Astrocyte (in vitro differentiated cells and primary cell): ENCODE measurements at regions not wholly inside any gene's neighbourhood (a gene's known extent, or its start where the extent isn't known, plus 50 kb on each side); places are given as distances from the start of the nearest gene placed in this dataset.
"Not testable (repeated sequence)": the region's sequence is repeated elsewhere in the genome, so short reads cannot be mapped to it uniquely, and the experiment has no call there.

Source experiments
- DNase-seq: peaks from one replicate; pipeline ENCODE4 v3.0.0-alpha.2; 2010; ENCODE audit warnings: low read depth
- FAIRE-seq: peaks from 2 replicates; lab custom pipeline; 2011; peaks lifted over from hg19 to GRCh38; lab: Jason Lieb, UNC
- H2AFZ ChIP-seq: 2 replicates; pipeline ENCODE4 v1.6.0; 2012; ENCODE audit warnings: low read depth, low read length, inconsistent platforms
- H3K27ac ChIP-seq: 2 replicates; pipeline ENCODE4 v1.5.1; 2011; ENCODE audit warnings: low read depth, low read length, inconsistent platforms
- H3K27me3 ChIP-seq: 2 replicates; pipeline ENCODE4 v1.6.0; 2011; ENCODE audit warnings: low read length, inconsistent platforms; ENCODE audit not compliant: insufficient read depth
- H3K36me3 ChIP-seq: 2 replicates; pipeline ENCODE4 v1.5.1; 2011; ENCODE audit warnings: low read length, inconsistent platforms; ENCODE audit not compliant: insufficient read depth
- H3K4me1 ChIP-seq: 2 replicates; pipeline ENCODE4 v1.5.1; 2011; ENCODE audit warnings: low read length, inconsistent platforms; ENCODE audit not compliant: insufficient read depth
- H3K4me2 ChIP-seq: 2 replicates; pipeline ENCODE4 v1.6.0; 2012; ENCODE audit warnings: low read length, inconsistent platforms
- H3K4me3 ChIP-seq: 2 replicates; pipeline ENCODE4 v1.5.1; 2011; ENCODE audit warnings: low read depth, mild to moderate bottlenecking, low read length, inconsistent platforms; ENCODE audit not compliant: insufficient read depth
- H3K79me2 ChIP-seq: 2 replicates; pipeline ENCODE4 v1.6.0; 2012; ENCODE audit warnings: mild to moderate bottlenecking, low read length, inconsistent platforms; ENCODE audit not compliant: insufficient read depth
- H3K9ac ChIP-seq: 2 replicates; pipeline ENCODE4 v1.6.0; 2012; ENCODE audit warnings: mild to moderate bottlenecking, low read length, inconsistent platforms
- H3K9me3 ChIP-seq: 2 replicates; pipeline ENCODE4 v1.5.1; 2012; ENCODE audit warnings: low read depth, mild to moderate bottlenecking, low read length, inconsistent platforms; ENCODE audit not compliant: insufficient read depth
- H4K20me1 ChIP-seq: 2 replicates; pipeline ENCODE4 v1.6.0; 2012; ENCODE audit warnings: low read length, inconsistent platforms; ENCODE audit not compliant: insufficient read depth
- H3K27ac Mint-ChIP-seq: one replicate; pipeline ENCODE4 v1.8.0; 2021; ENCODE audit warnings: mild to moderate bottlenecking, mixed read lengths; ENCODE audit not compliant: unreplicated experiment
- H3K27me3 Mint-ChIP-seq: one replicate; pipeline ENCODE4 v1.8.0; 2021; ENCODE audit warnings: low read depth, mixed read lengths; ENCODE audit not compliant: unreplicated experiment
- H3K36me3 Mint-ChIP-seq: one replicate; pipeline ENCODE4 v1.8.0; 2021; ENCODE audit warnings: low read depth, mixed read lengths; ENCODE audit not compliant: unreplicated experiment
- H3K4me1 Mint-ChIP-seq: one replicate; pipeline ENCODE4 v1.8.0; 2021; ENCODE audit warnings: low read depth, mixed read lengths; ENCODE audit not compliant: unreplicated experiment
- H3K4me3 Mint-ChIP-seq: one replicate; pipeline ENCODE4 v1.8.0; 2021; ENCODE audit warnings: mild to moderate bottlenecking, moderate library complexity, mixed read lengths; ENCODE audit not compliant: unreplicated experiment
- H3K9me3 Mint-ChIP-seq: one replicate; pipeline ENCODE4 v1.8.0; 2021; ENCODE audit warnings: mild to moderate bottlenecking, mixed read lengths; ENCODE audit not compliant: unreplicated experiment
- CTCF ChIP-seq: IDR thresholded peaks from 2 replicates; pipeline ENCODE4 v1.5.1; 2011; ENCODE audit warnings: low read depth, mild to moderate bottlenecking, inconsistent platforms, low read length, moderate library complexity; ENCODE audit not compliant: insufficient read depth
- EZH2 ChIP-seq: IDR thresholded peaks from 2 replicates; pipeline ENCODE4 v1.6.1; 2012; ENCODE audit warnings: mild to moderate bottlenecking, low read length, inconsistent platforms; ENCODE audit not compliant: insufficient read depth

- Histone ChIP-seq H3K4me3 (no peak overlapping the region), H3K27me3 (no peaks in the 10 kb centered on the region), H3K4me2 (no peak overlapping the region), H3K9ac (no peak overlapping the region), H3K27ac (no peak overlapping the region), H3K9me3 (no peaks in the 10 kb centered on the region), H3K4me1 (no peaks in the 10 kb centered on the region), H3K36me3 (no peaks in the 10 kb centered on the region), H2AFZ (no peak overlapping the region), H4K20me1 (no peaks in the 10 kb centered on the region), H3K79me2 (no peaks in the 10 kb centered on the region)
- Mint-ChIP-seq H3K36me3 (peaks cover 3% of the 10 kb centered on the region), H3K27me3 (no peaks in the 10 kb centered on the region), H3K9me3 (peaks cover 8% of the 10 kb centered on the region), H3K27ac (no peak overlapping the region), H3K4me1 (no peaks in the 10 kb centered on the region), H3K4me3 (no peak overlapping the region)
- DNase-seq: no peak
- TF ChIP-seq EZH2: no peak
- no peak for TF ChIP-seq CTCF
- FAIRE-seq: no peak
Observed at GRCh38 chr3:177862962-177863491, 665.7 kb upstream of the TBL1XR1 start.

GRCh38 chr3:177871267-177871666, 665.0 kb upstream of the KCNMB2 start:
- H3K79me2 ChIP-seq, H3K4me1 Mint-ChIP-seq, FAIRE-seq, H3K27ac Mint-ChIP-seq, DNase-seq, H3K27ac ChIP-seq, H4K20me1 ChIP-seq, H2AFZ ChIP-seq, H3K9me3 ChIP-seq, H3K36me3 Mint-ChIP-seq, H3K4me2 ChIP-seq, H3K36me3 ChIP-seq, H3K27me3 Mint-ChIP-seq, H3K27me3 ChIP-seq, H3K4me3 Mint-ChIP-seq, H3K9ac ChIP-seq, H3K4me1 ChIP-seq, H3K4me3 ChIP-seq: not testable (repeated sequence)
- H3K9me3 Mint-ChIP-seq: peaks cover 13% of the 10 kb centered on the region

- no peak overlapping the region for H3K9ac ChIP-seq
- H3K36me3 ChIP-seq: no peaks in the 10 kb centered on the region
- Mint-ChIP-seq H3K27ac (peak overlapping the region; percentile 68), H3K36me3 (no peaks in the 10 kb centered on the region), H3K4me3 (no peak overlapping the region), H3K4me1 (peaks cover 13% of the 10 kb centered on the region), H3K27me3 (no peaks in the 10 kb centered on the region), H3K9me3 (peaks cover 3% of the 10 kb centered on the region)
- no peaks in the 10 kb centered on the region for H4K20me1 ChIP-seq
- no peaks in the 10 kb centered on the region for H3K9me3 ChIP-seq
- DNase-seq: peak; percentile 18
- H3K4me3 ChIP-seq: no peak overlapping the region
- FAIRE-seq: no peak
- H3K4me1 ChIP-seq: no peaks in the 10 kb centered on the region
- no peaks in the 10 kb centered on the region for H3K27me3 ChIP-seq
- H3K27ac ChIP-seq: no peak overlapping the region
- TF ChIP-seq EZH2 (no peak), CTCF (no peak)
- no peaks in the 10 kb centered on the region for H3K79me2 ChIP-seq
- H3K4me2 ChIP-seq: no peak overlapping the region
- H2AFZ ChIP-seq: no peak overlapping the region
Observed at GRCh38 chr3:177878192-177878591, 658.0 kb upstream of the KCNMB2 start.
